Hypothalamus (tissue), 51 donors: ENCODE measurements at regions not wholly inside any gene's neighbourhood (a gene's known extent, or its start where the extent isn't known, plus 50 kb on each side); places are given as distances from the start of the nearest gene placed in this dataset.
"Not testable (repeated sequence)": the region's sequence is repeated elsewhere in the genome, so short reads cannot be mapped to it uniquely, and the experiment has no call there.

ENCODE experiments used
- DNase-seq, 51 donors: peaks; one replicate each; lab custom pipeline; 2025; lab: John Stamatoyannopoulos, UW

GRCh38 chr6:147950623-147950987 is 392.0 kb upstream of the SASH1 start:
- DNase-seq, result peak in 1 of 51 donors; percentile 3

- DNase-seq, result no peak
Observed at GRCh38 chr6:147951726-147952125, 390.9 kb upstream of the SASH1 start.

GRCh38 chr6:147954938-147955337 is 387.7 kb upstream of the SASH1 start:
- no peak for DNase-seq

GRCh38 chr6:147958683-147959082 is 384.0 kb upstream of the SASH1 start:
- peak in 3 of 51 donors; percentile 3 to 10 (median 9) for DNase-seq

GRCh38 chr6:147961481-147962141 is 381.0 kb upstream of the SASH1 start:
- DNase-seq, result no peak

GRCh38 chr6:147965448-147965847 is 377.2 kb upstream of the SASH1 start:
- not testable (repeated sequence) for DNase-seq

GRCh38 chr6:147970970-147971369 is 371.7 kb upstream of the SASH1 start:
- no peak for DNase-seq

- DNase-seq, result no peak
Observed at GRCh38 chr6:147972448-147972847, 370.2 kb upstream of the SASH1 start.

- DNase-seq, result no peak
Observed at GRCh38 chr6:147973806-147974205, 368.8 kb upstream of the SASH1 start.

- DNase-seq, result no peak
Observed at GRCh38 chr6:147974376-147974775, 368.3 kb upstream of the SASH1 start.

- no peak for DNase-seq
Observed at GRCh38 chr6:147977851-147978465, 364.7 kb upstream of the SASH1 start.

- no peak for DNase-seq
Observed at GRCh38 chr6:147979966-147980365, 362.7 kb upstream of the SASH1 start.

GRCh38 chr6:147983581-147984366 is 358.9 kb upstream of the SASH1 start:
- no peak for DNase-seq

GRCh38 chr6:147986846-147987245 is 355.8 kb upstream of the SASH1 start:
- no peak for DNase-seq

- DNase-seq, result no peak
Observed at GRCh38 chr6:147990159-147990558, 352.5 kb upstream of the SASH1 start.

GRCh38 chr6:147991961-147992360 is 350.7 kb upstream of the SASH1 start:
- DNase-seq, result no peak

- no peak for DNase-seq
Observed at GRCh38 chr6:147999001-147999540, 343.6 kb upstream of the SASH1 start.

GRCh38 chr6:148001844-148002642 is 340.6 kb upstream of the SASH1 start:
- no peak for DNase-seq

GRCh38 chr6:148004651-148005050 is 338.0 kb upstream of the SASH1 start:
- no peak for DNase-seq

GRCh38 chr6:148005806-148006205 is 336.8 kb upstream of the SASH1 start:
- DNase-seq, result no peak

- not testable (repeated sequence) for DNase-seq
Observed at GRCh38 chr6:148010516-148010915, 332.1 kb upstream of the SASH1 start.
